Ascending aorta (tissue), 2 donors: ENCODE measurements at regions not wholly inside any gene's neighbourhood (a gene's known extent, or its start where the extent isn't known, plus 50 kb on each side); places are given as distances from the start of the nearest gene placed in this dataset.
"Not testable (repeated sequence)": the region's sequence is repeated elsewhere in the genome, so short reads cannot be mapped to it uniquely, and the experiment has no call there.

Source experiments
- DNase-seq, 2 donors: peaks; one replicate each; pipeline ENCODE4 v3.0.0-alpha.2; 2019; ENCODE audit warnings: low spot score in 2 of 2
- H3K27ac ChIP-seq, 2 donors: fragments of 200-600 bp; sonication (generic); one replicate each; pipeline ENCODE4 v1.5.1; 2016 to 2017; ENCODE audit warnings: mild to moderate bottlenecking in 1 of 2
- H3K27me3 ChIP-seq: fragments of 200-600 bp; sonication (generic); one replicate; pipeline ENCODE4 v1.5.1; 2017
- H3K36me3 ChIP-seq, 2 donors: fragments of 200-600 bp; sonication (generic); one replicate each; pipeline ENCODE4 v1.5.1; 2016
- H3K4me1 ChIP-seq, 2 donors: fragments of 200-600 bp; sonication (generic); one replicate each; pipeline ENCODE4 v1.5.1; 2016 to 2017; ENCODE audit warnings: mild to moderate bottlenecking in 1 of 2
- H3K4me3 ChIP-seq, 2 donors: fragments of 200-600 bp; sonication (generic); one replicate each; pipeline ENCODE4 v1.5.1; 2016 to 2017; ENCODE audit warnings: mild to moderate bottlenecking in 1 of 2
- H3K9me3 ChIP-seq, 2 donors: fragments of 200-600 bp; sonication (generic); one replicate each; pipeline ENCODE4 v1.5.1; 2016
- intact Hi-C: fragments of 100-400 bp; cut with DNase I; formaldehyde crosslinking; loops from one replicate; pipeline ENCODE4 v1.15.1; 2023
- TF ChIP-seq, protein P1 (sequence below), 3 experiments: fragments of 200-600 bp in 2 of 3; fragments of 450-650 bp in 1 of 3; sonication (generic) in 2 of 3; IDR thresholded peaks; one replicate each; pipeline ENCODE4 v1.5.1; 2016 to 2019; ENCODE audit warnings: antibody characterized with exemption in 3 of 3, mild to moderate bottlenecking in 1 of 3, moderate library complexity in 1 of 3

DNA sequence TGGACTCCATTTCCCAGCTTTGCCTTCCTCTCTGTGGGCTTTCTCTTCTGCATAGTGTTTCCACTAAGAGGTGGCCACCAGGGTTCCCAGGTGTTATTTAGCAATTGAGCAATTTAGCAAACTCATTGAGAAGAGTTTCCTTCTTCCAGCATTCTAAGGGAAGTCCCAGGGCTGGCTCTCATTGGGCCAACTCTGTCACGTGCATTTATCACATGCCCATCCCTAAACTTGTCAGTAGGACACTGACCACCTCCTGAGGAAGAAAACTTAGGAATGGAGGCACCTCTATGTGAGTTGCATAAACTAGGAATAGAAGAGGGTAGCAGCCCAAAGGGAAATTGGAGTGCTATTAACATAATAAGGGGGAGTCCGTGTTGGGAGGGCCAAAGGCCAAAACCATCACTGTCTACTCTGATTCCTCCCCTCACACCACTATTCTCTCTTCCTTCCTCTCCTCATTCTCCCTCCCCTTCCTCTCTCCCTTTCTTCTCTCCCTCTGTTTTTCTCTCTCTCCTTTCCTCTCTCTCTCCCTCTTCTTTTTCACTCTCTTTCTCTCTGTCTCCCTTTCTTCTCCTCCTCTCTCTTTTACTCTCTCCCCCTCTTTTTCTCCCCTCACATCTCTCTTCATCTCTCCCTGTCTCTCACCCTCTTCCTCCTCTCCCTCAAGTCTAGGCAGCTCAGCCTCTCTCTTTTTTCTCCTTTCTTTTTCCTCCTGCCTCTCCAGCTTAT is 213.4 kb downstream of the PALM2AKAP2 start:
- intact Hi-C loops: loop anchor here (5.0 kb wide), 1 partner anchor 34 kb away; no protein-coding TSS in a partner anchor
- H3K9me3 ChIP-seq: no peaks in the 10 kb centered on the region
- TF ChIP-seq, protein P1, sequence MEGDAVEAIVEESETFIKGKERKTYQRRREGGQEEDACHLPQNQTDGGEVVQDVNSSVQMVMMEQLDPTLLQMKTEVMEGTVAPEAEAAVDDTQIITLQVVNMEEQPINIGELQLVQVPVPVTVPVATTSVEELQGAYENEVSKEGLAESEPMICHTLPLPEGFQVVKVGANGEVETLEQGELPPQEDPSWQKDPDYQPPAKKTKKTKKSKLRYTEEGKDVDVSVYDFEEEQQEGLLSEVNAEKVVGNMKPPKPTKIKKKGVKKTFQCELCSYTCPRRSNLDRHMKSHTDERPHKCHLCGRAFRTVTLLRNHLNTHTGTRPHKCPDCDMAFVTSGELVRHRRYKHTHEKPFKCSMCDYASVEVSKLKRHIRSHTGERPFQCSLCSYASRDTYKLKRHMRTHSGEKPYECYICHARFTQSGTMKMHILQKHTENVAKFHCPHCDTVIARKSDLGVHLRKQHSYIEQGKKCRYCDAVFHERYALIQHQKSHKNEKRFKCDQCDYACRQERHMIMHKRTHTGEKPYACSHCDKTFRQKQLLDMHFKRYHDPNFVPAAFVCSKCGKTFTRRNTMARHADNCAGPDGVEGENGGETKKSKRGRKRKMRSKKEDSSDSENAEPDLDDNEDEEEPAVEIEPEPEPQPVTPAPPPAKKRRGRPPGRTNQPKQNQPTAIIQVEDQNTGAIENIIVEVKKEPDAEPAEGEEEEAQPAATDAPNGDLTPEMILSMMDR (IDR thresholded peaks at IDR 0.05): no peak
- peak overlapping the region in 1 of 2 donors; percentile 19 for H3K27ac ChIP-seq
- H3K4me1 ChIP-seq: peaks cover 2 to 48% of the 10 kb centered on the region in 2 donors
- H3K27me3 ChIP-seq: no peaks in the 10 kb centered on the region
- no peak overlapping the region for H3K4me3 ChIP-seq
- H3K36me3 ChIP-seq: no peaks in the 10 kb centered on the region
- no peak for DNase-seq

DNA sequence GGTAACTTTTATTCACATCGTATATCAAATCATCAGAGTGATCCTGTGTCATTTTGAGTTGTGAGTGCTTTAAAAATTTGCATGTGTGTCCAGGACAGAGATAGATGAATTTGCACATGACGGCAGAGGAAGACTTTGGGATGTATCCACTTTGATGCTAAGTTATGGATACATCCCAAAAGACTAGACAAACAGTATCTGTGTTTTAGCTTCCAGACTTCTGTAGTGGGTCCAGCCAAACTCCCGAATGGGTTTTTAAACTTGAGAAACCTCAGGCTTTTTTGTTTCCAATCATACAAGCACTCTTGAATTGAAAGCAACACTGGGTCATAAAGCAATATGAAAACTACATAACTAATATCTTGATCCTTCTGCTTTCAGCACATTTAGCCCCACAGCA is 213.8 kb downstream of the C9orf152 start:
- no peak for DNase-seq
- H3K9me3 ChIP-seq: no peaks in the 10 kb centered on the region
- H3K27me3 ChIP-seq: no peaks in the 10 kb centered on the region
- intact Hi-C loops: loop anchor here (5.0 kb wide), 1 partner anchor 33 kb away; no protein-coding TSS in a partner anchor
- H3K4me3 ChIP-seq: no peak overlapping the region
- TF ChIP-seq, protein P1 (IDR thresholded peaks at IDR 0.05): no peak
- no peaks in the 10 kb centered on the region for H3K36me3 ChIP-seq
- H3K27ac ChIP-seq: peak overlapping the region in 1 of 2 donors; percentile 19
- peaks cover 2 to 47% of the 10 kb centered on the region in 2 donors for H3K4me1 ChIP-seq

DNA sequence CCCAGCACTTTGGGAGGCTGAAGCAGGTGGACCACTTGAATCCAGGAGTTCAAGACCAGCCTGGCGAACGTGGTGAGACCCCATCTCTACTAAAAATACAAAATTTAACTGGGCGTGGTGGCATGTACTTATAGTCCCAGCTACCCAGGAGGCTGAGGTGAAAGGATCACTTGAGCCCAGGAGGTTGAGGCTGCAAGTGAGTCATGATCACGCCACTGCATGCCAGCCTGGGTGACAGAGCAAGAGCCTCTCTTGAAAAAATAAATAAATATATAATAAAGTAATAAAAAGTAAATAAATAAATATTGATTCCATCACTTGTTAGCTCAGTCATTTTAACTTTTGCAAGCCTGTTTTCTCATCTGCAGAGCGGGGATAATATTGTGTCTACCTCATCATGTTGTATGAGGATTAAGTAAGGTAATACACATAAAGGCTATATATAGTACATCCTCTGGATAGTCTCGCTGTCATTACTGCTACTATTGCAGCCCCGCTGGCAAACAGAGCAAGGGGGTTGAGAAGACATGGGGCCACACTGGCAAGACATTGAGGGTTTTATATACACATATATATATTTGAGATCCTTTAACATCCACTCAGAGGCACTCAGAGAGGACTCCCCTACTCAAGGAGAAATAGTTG is 210.9 kb downstream of the C9orf152 start:
- Histone ChIP-seq H3K27ac (no peak overlapping the region), H3K36me3 (no peaks in the 10 kb centered on the region), H3K9me3 (no peaks in the 10 kb centered on the region), H3K27me3 (no peaks in the 10 kb centered on the region), H3K4me1 (peaks cover 2 to 31% of the 10 kb centered on the region in 2 donors), H3K4me3 (no peak overlapping the region)
- TF ChIP-seq, protein P1 (IDR thresholded peaks at IDR 0.05): no peak
- no peak for DNase-seq
- intact Hi-C loops: no loop called here

DNA sequence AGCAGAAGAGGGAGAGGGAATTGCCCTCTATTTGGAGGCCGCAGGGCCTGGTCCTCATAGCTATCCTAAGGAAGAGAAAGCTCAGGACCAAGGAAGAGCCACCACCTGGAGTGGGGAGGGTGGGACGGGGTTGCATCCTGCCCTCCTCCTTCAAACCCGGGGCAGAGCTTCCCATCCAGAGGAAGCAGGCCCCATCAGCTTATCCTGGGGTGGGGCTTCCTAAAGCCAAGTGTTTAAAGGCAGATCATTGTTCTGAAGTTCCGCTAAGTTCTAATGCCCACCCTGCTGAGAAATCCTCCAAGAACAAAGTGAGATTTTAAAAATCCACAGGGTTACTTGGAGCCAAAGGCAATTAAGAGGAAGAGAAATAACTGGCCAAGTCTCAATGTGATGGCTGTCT is 210.3 kb downstream of the C9orf152 start:
- Histone ChIP-seq H3K9me3 (no peaks in the 10 kb centered on the region), H3K27me3 (no peaks in the 10 kb centered on the region), H3K36me3 (no peaks in the 10 kb centered on the region), H3K4me1 (peaks cover 2 to 31% of the 10 kb centered on the region in 2 donors), H3K27ac (no peak overlapping the region), H3K4me3 (no peak overlapping the region)
- DNase-seq: no peak
- intact Hi-C loops: no loop called here
- TF ChIP-seq, protein P1 (IDR thresholded peaks at IDR 0.05): no peak

DNA sequence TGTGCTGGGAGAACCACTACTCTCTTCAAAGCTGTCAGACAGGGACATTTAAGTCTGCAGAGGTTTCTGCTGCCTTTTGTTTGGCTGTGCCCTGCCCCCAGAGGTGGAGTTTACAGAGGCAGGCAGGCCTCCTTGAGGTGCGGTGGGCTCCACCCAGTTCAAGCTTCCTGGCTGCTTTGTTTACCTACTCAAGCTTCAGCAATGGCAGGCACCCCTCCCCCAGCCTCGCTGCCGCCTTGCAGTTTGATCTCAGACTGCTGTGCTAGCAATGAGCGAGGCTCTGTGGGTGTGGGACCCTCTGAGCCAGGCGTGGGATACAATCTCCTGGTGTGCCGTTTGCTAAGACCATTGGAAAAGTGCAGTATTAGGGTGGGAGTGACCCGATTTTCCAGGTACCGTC is 202.4 kb downstream of the C9orf152 start:
- H3K27ac ChIP-seq, H3K4me3 ChIP-seq, intact Hi-C loops, DNase-seq, H3K36me3 ChIP-seq, H3K4me1 ChIP-seq, H3K27me3 ChIP-seq, H3K9me3 ChIP-seq: not testable (repeated sequence)

DNA sequence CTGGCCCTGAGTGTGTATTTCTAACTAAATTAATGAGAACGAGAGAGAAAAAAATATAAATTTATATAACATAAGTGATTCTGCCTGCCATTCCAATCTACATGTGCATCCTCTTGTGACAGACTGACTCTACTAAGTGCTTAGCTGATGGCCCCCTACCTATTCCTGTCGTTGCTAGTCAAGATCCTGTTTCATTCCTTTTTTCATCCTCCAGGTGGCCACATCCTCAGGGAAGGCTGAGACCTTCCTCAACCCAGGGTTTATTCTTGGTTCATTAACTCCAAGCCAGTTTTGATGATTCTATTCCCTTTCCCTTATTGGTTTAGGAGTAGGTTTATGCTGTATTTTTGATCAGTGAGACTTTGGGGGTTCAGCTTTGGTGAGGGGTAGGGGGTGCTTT is 201.3 kb downstream of the C9orf152 start:
- TF ChIP-seq, protein P1 (IDR thresholded peaks at IDR 0.05): no peak
- Histone ChIP-seq H3K27me3 (no peaks in the 10 kb centered on the region), H3K4me3 (no peak overlapping the region), H3K36me3 (no peaks in the 10 kb centered on the region), H3K9me3 (no peaks in the 10 kb centered on the region), H3K27ac (no peak overlapping the region), H3K4me1 (no peaks in the 10 kb centered on the region)
- intact Hi-C loops: no loop called here
- DNase-seq: no peak
